Liver (tissue), 8 donors: ENCODE measurements at regions not wholly inside any gene's neighbourhood (a gene's known extent, or its start where the extent isn't known, plus 50 kb on each side); places are given as distances from the start of the nearest gene placed in this dataset.

ENCODE experiments used
- DNase-seq: peaks from one replicate; pipeline ENCODE4 v3.0.0-alpha.2; 2017; ENCODE audit warnings: low spot score
- H3K27ac ChIP-seq, 2 donors: one replicate each; pipeline ENCODE4 v1.7.0; 2013; ENCODE audit warnings: inconsistent platforms in 2 of 2, low read length in 2 of 2, control low read depth in 1 of 2, low read depth in 1 of 2, mild to moderate bottlenecking in 1 of 2
- H3K27me3 ChIP-seq, 4 donors: one replicate each; pipeline versions ENCODE4 v1.6.1 to v1.7.0; 2013; ENCODE audit warnings: low read length in 3 of 4, inconsistent platforms in 1 of 4, mild to moderate bottlenecking in 1 of 4, moderate library complexity in 1 of 4; ENCODE audit not compliant: control insufficient read depth in 4 of 4, insufficient read depth in 4 of 4
- H3K36me3 ChIP-seq, 4 donors: one replicate each; pipeline versions ENCODE4 v1.6.1 to v1.7.0; 2013; ENCODE audit warnings: low read length in 3 of 4, mild to moderate bottlenecking in 3 of 4, low read depth in 1 of 4, moderate library complexity in 1 of 4; ENCODE audit not compliant: control insufficient read depth in 4 of 4, insufficient read depth in 3 of 4
- H3K4me1 ChIP-seq, 4 donors: one replicate each; pipeline versions ENCODE4 v1.6.1 to v1.7.0; 2013; ENCODE audit warnings: low read length in 3 of 4, mild to moderate bottlenecking in 3 of 4, moderate library complexity in 1 of 4; ENCODE audit not compliant: control insufficient read depth in 4 of 4, insufficient read depth in 4 of 4
- H3K4me3 ChIP-seq, 3 donors: one replicate each; pipeline versions ENCODE4 v1.6.1 to v1.7.0; 2013; ENCODE audit warnings: low read length in 3 of 3, control low read depth in 1 of 3, low read depth in 1 of 3, mild to moderate bottlenecking in 1 of 3
- H3K9ac ChIP-seq, 2 donors: one replicate each; pipeline ENCODE4 v1.7.0; 2013; ENCODE audit warnings: low read length in 2 of 2, mild to moderate bottlenecking in 2 of 2, moderate library complexity in 2 of 2, control low read depth in 1 of 2, low read depth in 1 of 2
- H3K9me3 ChIP-seq, 4 donors: one replicate each; pipeline versions ENCODE4 v1.6.1 to v1.7.0; 2013; ENCODE audit warnings: low read length in 3 of 4; ENCODE audit not compliant: control insufficient read depth in 4 of 4
- CTCF ChIP-seq: fragments of 150-350 bp; IDR thresholded peaks from 2 replicates; pipeline ENCODE4 v1.5.1; 2017; ENCODE audit warnings: improper control_type of control experiment, low read depth, low read length; ENCODE audit not compliant: missing input control
- FOXA1 ChIP-seq: IDR thresholded peaks from 2 replicates; pipeline ENCODE4 v1.6.1; 2016; ENCODE audit warnings: antibody characterized with exemption
- GABPA ChIP-seq, 2 donors: IDR thresholded peaks in 1 of 2; conservative IDR thresholded peaks in 1 of 2; 2 replicates each; pipeline ENCODE4 v1.6.1; 2016; ENCODE audit warnings: antibody characterized with exemption in 2 of 2, mild to moderate bottlenecking in 1 of 2, moderate library complexity in 1 of 2
- HNF4A ChIP-seq, 2 donors: conservative IDR thresholded peaks; 2 replicates each; pipeline ENCODE4 v1.6.1; 2016; ENCODE audit warnings: antibody characterized with exemption in 2 of 2, mild to moderate bottlenecking in 2 of 2
- HNF4G ChIP-seq: IDR thresholded peaks from 2 replicates; pipeline ENCODE4 v1.6.1; 2016; ENCODE audit warnings: antibody characterized with exemption
- JUND ChIP-seq, 2 donors: IDR thresholded peaks; 2 replicates each; pipeline ENCODE4 v1.6.1; 2016; ENCODE audit warnings: antibody characterized with exemption in 2 of 2
- MAX ChIP-seq: IDR thresholded peaks from 2 replicates; pipeline ENCODE4 v1.6.1; 2016; ENCODE audit warnings: antibody characterized with exemption
- NR2F2 ChIP-seq: IDR thresholded peaks from 2 replicates; pipeline ENCODE4 v1.6.1; 2016; ENCODE audit warnings: antibody characterized with exemption
- RAD21 ChIP-seq, 2 donors: IDR thresholded peaks; 2 replicates each; pipeline ENCODE4 v1.6.1; 2016; ENCODE audit warnings: antibody characterized with exemption in 2 of 2, mild to moderate bottlenecking in 2 of 2
- RXRA ChIP-seq, 2 donors: IDR thresholded peaks; 2 replicates each; pipeline ENCODE4 v1.6.1; 2017 to 2018; ENCODE audit warnings: antibody characterized with exemption in 2 of 2, mild to moderate bottlenecking in 1 of 2
- TAF1 ChIP-seq: conservative IDR thresholded peaks from 2 replicates; pipeline ENCODE4 v1.6.1; 2016; ENCODE audit warnings: antibody characterized with exemption, mild to moderate bottlenecking
- ZBTB33 ChIP-seq: IDR thresholded peaks from 2 replicates; pipeline ENCODE4 v1.6.1; 2016; ENCODE audit warnings: antibody characterized with exemption
- WGBS: extraction: QIAGEN DNeasy Blood & Tissue Kit; methylation state at CpG from one replicate; pipeline ENCODE4 v1.1.7; 2013; 5-methylcytosine and 5-hydroxymethylcytosine counted together
- TF ChIP-seq, protein P1 (sequence below): IDR thresholded peaks from 2 replicates; pipeline ENCODE4 v1.6.1; 2016; ENCODE audit warnings: antibody characterized with exemption, mild to moderate bottlenecking
- donor health status: healthy.
- donor health status: healthy.
- donor health status: healthy.
- donor health status: healthy.
- donor health status: healthy.

DNA sequence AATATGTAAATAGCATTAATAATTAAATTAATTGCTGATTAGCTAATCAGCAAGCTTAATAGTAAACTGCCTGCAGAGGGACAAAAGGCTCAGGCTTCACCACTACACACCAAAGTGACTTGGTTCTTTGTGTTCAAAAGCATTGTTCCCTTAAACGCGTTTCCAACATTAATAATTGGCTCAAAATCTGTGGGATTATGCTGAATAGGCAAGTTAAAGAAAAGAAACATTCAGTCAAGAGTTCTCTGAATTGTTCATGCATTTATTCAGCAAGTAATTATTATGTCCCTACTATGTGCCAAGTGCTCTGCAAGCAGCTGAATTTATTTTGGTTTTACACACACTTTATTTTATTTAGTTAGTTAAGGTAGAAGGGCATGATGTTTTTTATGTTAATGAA, 558.5 kb upstream of the ARRDC4 start:
- DNase-seq, result no peak
- no peak overlapping the region for H3K27ac ChIP-seq
- H3K9me3 ChIP-seq, result no peaks in the 10 kb centered on the region
- H3K4me3 ChIP-seq, result no peak overlapping the region
- H3K27me3 ChIP-seq, result no peaks in the 10 kb centered on the region
- 91% methylated on average over 2 of the region's 2 CpGs for WGBS
- H3K9ac ChIP-seq, result no peak overlapping the region
- TF ChIP-seq RXRA (IDR thresholded peaks at IDR 0.05), result no peak
- no peak for TF ChIP-seq GABPA (IDR thresholded peaks at IDR 0.05 in 1 of 2, conservative IDR thresholded peaks at IDR 0.05 in 1 of 2)
- no peak for TF ChIP-seq FOXA1
- TF ChIP-seq TAF1, result no peak
- H3K36me3 ChIP-seq, result no peaks in the 10 kb centered on the region
- H3K4me1 ChIP-seq, result no peaks in the 10 kb centered on the region

DNA sequence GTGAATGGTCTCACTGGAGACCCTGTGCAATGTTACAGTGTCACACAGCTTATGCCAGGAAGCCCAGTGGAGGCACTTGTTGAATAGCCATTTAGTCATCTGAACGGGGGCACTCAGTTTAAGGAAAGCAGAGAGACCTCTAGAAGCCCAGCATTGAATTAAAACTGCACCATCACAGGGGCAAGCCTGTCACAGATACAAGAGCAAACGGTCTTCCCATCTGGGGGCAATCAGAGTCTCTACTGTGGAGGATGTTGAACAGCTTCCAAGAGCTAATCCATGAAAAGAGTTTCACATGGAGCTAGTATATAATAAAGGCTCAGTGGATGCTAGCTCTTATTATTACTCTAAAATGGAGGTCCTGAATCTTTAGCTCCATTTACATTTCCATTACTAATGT, 553.7 kb upstream of the ARRDC4 start:
- TF ChIP-seq HNF4A (conservative IDR thresholded peaks at IDR 0.05), result no peak
- no peak for TF ChIP-seq NR2F2
- TF ChIP-seq HNF4G, result no peak
- no peak for TF ChIP-seq MAX
- TF ChIP-seq JUND (IDR thresholded peaks at IDR 0.05), result no peak
- TF ChIP-seq, protein P1, sequence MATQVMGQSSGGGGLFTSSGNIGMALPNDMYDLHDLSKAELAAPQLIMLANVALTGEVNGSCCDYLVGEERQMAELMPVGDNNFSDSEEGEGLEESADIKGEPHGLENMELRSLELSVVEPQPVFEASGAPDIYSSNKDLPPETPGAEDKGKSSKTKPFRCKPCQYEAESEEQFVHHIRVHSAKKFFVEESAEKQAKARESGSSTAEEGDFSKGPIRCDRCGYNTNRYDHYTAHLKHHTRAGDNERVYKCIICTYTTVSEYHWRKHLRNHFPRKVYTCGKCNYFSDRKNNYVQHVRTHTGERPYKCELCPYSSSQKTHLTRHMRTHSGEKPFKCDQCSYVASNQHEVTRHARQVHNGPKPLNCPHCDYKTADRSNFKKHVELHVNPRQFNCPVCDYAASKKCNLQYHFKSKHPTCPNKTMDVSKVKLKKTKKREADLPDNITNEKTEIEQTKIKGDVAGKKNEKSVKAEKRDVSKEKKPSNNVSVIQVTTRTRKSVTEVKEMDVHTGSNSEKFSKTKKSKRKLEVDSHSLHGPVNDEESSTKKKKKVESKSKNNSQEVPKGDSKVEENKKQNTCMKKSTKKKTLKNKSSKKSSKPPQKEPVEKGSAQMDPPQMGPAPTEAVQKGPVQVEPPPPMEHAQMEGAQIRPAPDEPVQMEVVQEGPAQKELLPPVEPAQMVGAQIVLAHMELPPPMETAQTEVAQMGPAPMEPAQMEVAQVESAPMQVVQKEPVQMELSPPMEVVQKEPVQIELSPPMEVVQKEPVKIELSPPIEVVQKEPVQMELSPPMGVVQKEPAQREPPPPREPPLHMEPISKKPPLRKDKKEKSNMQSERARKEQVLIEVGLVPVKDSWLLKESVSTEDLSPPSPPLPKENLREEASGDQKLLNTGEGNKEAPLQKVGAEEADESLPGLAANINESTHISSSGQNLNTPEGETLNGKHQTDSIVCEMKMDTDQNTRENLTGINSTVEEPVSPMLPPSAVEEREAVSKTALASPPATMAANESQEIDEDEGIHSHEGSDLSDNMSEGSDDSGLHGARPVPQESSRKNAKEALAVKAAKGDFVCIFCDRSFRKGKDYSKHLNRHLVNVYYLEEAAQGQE, result no peak
- TF ChIP-seq CTCF, result no peak
- no peak for TF ChIP-seq RAD21 (IDR thresholded peaks at IDR 0.05)
- TF ChIP-seq RXRA (IDR thresholded peaks at IDR 0.05), result no peak
- TF ChIP-seq TAF1, result no peak
- TF ChIP-seq ZBTB33, result no peak
- no peaks in the 10 kb centered on the region for H3K36me3 ChIP-seq
- no peak overlapping the region for H3K9ac ChIP-seq
- no peak overlapping the region for H3K4me3 ChIP-seq
- no peak for DNase-seq
- no peaks in the 10 kb centered on the region for H3K9me3 ChIP-seq
- no peaks in the 10 kb centered on the region for H3K27me3 ChIP-seq
- 59% methylated on average over 2 of the region's 2 CpGs for WGBS
- H3K27ac ChIP-seq, result no peak overlapping the region
- no peaks in the 10 kb centered on the region for H3K4me1 ChIP-seq
